Osteoblast (primary cell): ENCODE measurements at regions not wholly inside any gene's neighbourhood (a gene's known extent, or its start where the extent isn't known, plus 50 kb on each side); places are given as distances from the start of the nearest gene placed in this dataset.

Experiments used
- DNase-seq: peaks from one replicate; pipeline ENCODE4 v3.0.0; 2011; ENCODE audit warnings: low spot score, mixed read lengths; ENCODE audit not compliant: insufficient read length; ENCODE audit errors: missing footprints
- H2AFZ ChIP-seq: 2 replicates; pipeline ENCODE4 v1.6.0; 2011; ENCODE audit warnings: mild to moderate bottlenecking, low read length
- H3K27ac ChIP-seq: 2 replicates; pipeline ENCODE4 v1.5.1; 2011; ENCODE audit warnings: mild to moderate bottlenecking, low read depth, low read length, moderate library complexity
- H3K27me3 ChIP-seq: 2 replicates; pipeline ENCODE4 v1.6.0; 2012; ENCODE audit warnings: mild to moderate bottlenecking, control low read depth, inconsistent platforms, low read length, moderate library complexity; ENCODE audit not compliant: insufficient read depth
- H3K36me3 ChIP-seq: 2 replicates; pipeline ENCODE4 v1.5.1; 2011; ENCODE audit warnings: mild to moderate bottlenecking, low read length, control low read depth, moderate library complexity; ENCODE audit not compliant: insufficient read depth
- H3K4me1 ChIP-seq: 2 replicates; pipeline ENCODE4 v1.5.1; 2011; ENCODE audit warnings: mild to moderate bottlenecking, low read length, control low read depth, moderate library complexity; ENCODE audit not compliant: insufficient read depth
- H3K4me2 ChIP-seq: 2 replicates; pipeline ENCODE4 v1.6.0; 2011; ENCODE audit warnings: mild to moderate bottlenecking, low read length; ENCODE audit not compliant: insufficient read depth
- H3K4me3 ChIP-seq: fragments of 200-600 bp; sonication (generic); 3 replicates; pipeline ENCODE4 v1.5.1; 2012; ENCODE audit warnings: mild to moderate bottlenecking, low read length, inconsistent platforms; ENCODE audit not compliant: insufficient read depth
- H3K79me2 ChIP-seq: 2 replicates; pipeline ENCODE4 v1.6.0; 2012; ENCODE audit warnings: mild to moderate bottlenecking, low read length, control low read depth, inconsistent platforms; ENCODE audit not compliant: insufficient read depth
- H3K9me3 ChIP-seq: 2 replicates; pipeline ENCODE4 v1.5.1; 2011; ENCODE audit warnings: low read depth, low read length, control low read depth
- H4K20me1 ChIP-seq: 2 replicates; pipeline ENCODE4 v1.6.0; 2012; ENCODE audit warnings: mild to moderate bottlenecking, low read length, control low read depth; ENCODE audit not compliant: insufficient read depth
- CTCF ChIP-seq: IDR thresholded peaks from 2 replicates; pipeline ENCODE4 v1.5.1; 2011; ENCODE audit warnings: mild to moderate bottlenecking, low read depth, low read length, moderate library complexity; ENCODE audit errors: extremely low read depth

- Histone ChIP-seq H3K4me1 (peaks cover 5% of the 10 kb centered on the region), H4K20me1 (no peaks in the 10 kb centered on the region)
- no peak for TF ChIP-seq CTCF
These were observed 329.0 kb downstream of the DYSF start for GRCh38 chr2:71782323-71782722.

DNA sequence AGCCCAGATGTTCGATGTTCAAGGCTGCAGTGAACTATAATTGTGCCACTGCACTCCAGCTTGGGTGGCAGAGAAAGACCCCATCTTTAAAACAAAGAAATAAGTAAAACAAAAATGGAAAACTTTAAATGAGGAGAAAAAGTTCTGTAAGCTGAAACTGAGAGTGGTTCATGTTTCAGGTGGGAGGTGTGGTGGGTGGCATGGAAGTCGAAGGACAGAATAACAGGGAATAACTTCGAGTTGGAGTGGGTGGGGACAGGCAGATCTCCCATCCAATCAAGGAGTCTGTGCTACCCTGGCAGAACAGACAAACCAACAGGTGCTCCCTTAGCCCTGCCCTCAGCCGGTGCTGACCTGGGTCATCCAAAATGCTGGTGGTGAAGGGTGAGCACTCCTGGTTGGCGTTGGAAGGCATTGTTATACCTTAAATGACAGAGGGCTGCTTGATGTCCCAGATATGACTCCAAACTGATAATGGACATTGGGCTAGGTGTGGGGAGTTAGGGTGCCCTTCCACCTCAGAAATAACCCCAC lies 328.4 kb downstream of the DYSF start:
- Histone ChIP-seq H2AFZ (no peak overlapping the region), H3K4me2 (no peak overlapping the region), H3K36me3 (no peaks in the 10 kb centered on the region), H4K20me1 (no peaks in the 10 kb centered on the region), H3K4me1 (peaks cover 5% of the 10 kb centered on the region), H3K79me2 (no peaks in the 10 kb centered on the region), H3K9me3 (no peaks in the 10 kb centered on the region), H3K27me3 (peaks cover 32% of the 10 kb centered on the region), H3K27ac (no peak overlapping the region), H3K4me3 (no peak overlapping the region)
- DNase-seq: peak; percentile 25
- no peak for TF ChIP-seq CTCF

More at GRCh38 chr2:71782323-71782722, 329.0 kb downstream of the DYSF start:
- no peak overlapping the region for H3K4me3 ChIP-seq
- H3K27me3 ChIP-seq: peaks cover 32% of the 10 kb centered on the region
- H2AFZ ChIP-seq: no peak overlapping the region
- peak; percentile 50 for DNase-seq
- no peaks in the 10 kb centered on the region for H3K36me3 ChIP-seq
- no peaks in the 10 kb centered on the region for H3K79me2 ChIP-seq
- no peaks in the 10 kb centered on the region for H3K9me3 ChIP-seq
- no peak overlapping the region for H3K4me2 ChIP-seq
- H3K27ac ChIP-seq: no peak overlapping the region

DNA sequence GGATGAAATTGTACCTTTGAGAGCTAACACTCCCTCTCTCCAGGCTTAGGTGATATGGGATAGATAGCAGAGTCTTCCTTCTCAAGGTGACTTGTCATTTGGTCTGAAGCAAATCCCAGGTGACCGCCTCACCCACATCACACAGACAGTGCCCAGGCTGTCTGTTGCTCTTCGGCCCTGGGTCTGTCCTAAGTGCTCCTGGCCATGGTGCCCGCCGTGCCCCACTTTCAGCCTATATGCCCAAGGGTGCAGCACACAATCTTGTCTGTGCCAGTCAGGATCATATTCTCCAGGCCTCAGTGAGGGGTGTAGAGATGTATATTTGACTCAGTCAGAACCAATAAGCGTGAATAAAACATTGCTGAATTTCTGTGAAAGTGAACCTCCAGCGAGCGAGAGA lies 326.8 kb downstream of the DYSF start:
- Histone ChIP-seq H3K36me3 (no peaks in the 10 kb centered on the region), H2AFZ (no peak overlapping the region), H3K9me3 (no peaks in the 10 kb centered on the region), H3K4me2 (no peak overlapping the region), H4K20me1 (no peaks in the 10 kb centered on the region), H3K4me3 (no peak overlapping the region), H3K4me1 (peaks cover 3% of the 10 kb centered on the region), H3K27ac (no peak overlapping the region), H3K79me2 (no peaks in the 10 kb centered on the region), H3K27me3 (peaks cover 48% of the 10 kb centered on the region)
- TF ChIP-seq CTCF: no peak
- peak; percentile 19 for DNase-seq

DNA sequence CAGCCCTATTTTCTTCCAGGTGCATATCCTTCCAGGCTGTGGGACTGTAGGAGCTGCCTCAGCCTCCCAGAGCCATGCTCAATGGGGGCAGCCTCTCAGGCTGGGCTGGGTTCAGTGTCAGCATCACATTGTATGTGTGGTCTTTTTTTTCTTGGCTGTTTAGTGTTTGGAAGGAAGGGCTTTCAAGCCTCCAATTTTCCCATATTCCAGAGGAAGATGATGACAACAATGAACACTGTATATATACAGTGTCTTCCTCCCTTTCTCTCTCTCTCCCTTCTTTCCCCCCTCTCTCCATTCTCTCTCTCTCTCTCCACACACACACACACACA lies 326.4 kb downstream of the DYSF start:
- H2AFZ ChIP-seq: no peak overlapping the region
- H3K36me3 ChIP-seq: no peaks in the 10 kb centered on the region
- no peak for TF ChIP-seq CTCF
- peaks cover 48% of the 10 kb centered on the region for H3K27me3 ChIP-seq
- no peaks in the 10 kb centered on the region for H3K79me2 ChIP-seq
- H4K20me1 ChIP-seq: no peaks in the 10 kb centered on the region
- H3K27ac ChIP-seq: no peak overlapping the region
- no peak overlapping the region for H3K4me3 ChIP-seq
- no peaks in the 10 kb centered on the region for H3K4me1 ChIP-seq
- peak; percentile 14 for DNase-seq
- no peak overlapping the region for H3K4me2 ChIP-seq
- H3K9me3 ChIP-seq: no peaks in the 10 kb centered on the region
